Mucosa of rectum (tissue), 2 donors: ENCODE measurements at regions not wholly inside any gene's neighbourhood (a gene's known extent, or its start where the extent isn't known, plus 50 kb on each side); places are given as distances from the start of the nearest gene placed in this dataset.
"Not testable (repeated sequence)": the region's sequence is repeated elsewhere in the genome, so short reads cannot be mapped to it uniquely, and the experiment has no call there.

Experiments used
- H3K27ac ChIP-seq, 2 donors: one replicate each; pipeline ENCODE4 v1.7.0; 2013; ENCODE audit warnings: inconsistent platforms in 2 of 2, low read depth in 2 of 2, low read length in 2 of 2
- H3K27me3 ChIP-seq, 2 donors: one replicate each; pipeline ENCODE4 v1.7.0; 2013; ENCODE audit warnings: low read length in 2 of 2; ENCODE audit not compliant: control insufficient read depth in 2 of 2, insufficient read depth in 2 of 2
- H3K36me3 ChIP-seq, 2 donors: one replicate each; pipeline ENCODE4 v1.7.0; 2013; ENCODE audit warnings: low read length in 2 of 2; ENCODE audit not compliant: control insufficient read depth in 2 of 2, insufficient read depth in 2 of 2
- H3K4me1 ChIP-seq, 2 donors: one replicate each; pipeline ENCODE4 v1.7.0; 2013; ENCODE audit warnings: low read length in 2 of 2, mild to moderate bottlenecking in 1 of 2; ENCODE audit not compliant: control insufficient read depth in 2 of 2, insufficient read depth in 2 of 2
- H3K4me3 ChIP-seq, 2 donors: one replicate each; pipeline ENCODE4 v1.7.0; 2013; ENCODE audit warnings: low read length in 2 of 2
- H3K9ac ChIP-seq, 2 donors: one replicate each; pipeline ENCODE4 v1.7.0; 2013; ENCODE audit warnings: low read length in 2 of 2, low read depth in 1 of 2, mild to moderate bottlenecking in 1 of 2
- H3K9me3 ChIP-seq, 2 donors: one replicate each; pipeline ENCODE4 v1.7.0; 2013; ENCODE audit warnings: low read length in 2 of 2; ENCODE audit not compliant: control insufficient read depth in 2 of 2
- donor health status: healthy.
- donor health status: Normal muscosa, but diverticular disease.

DNA sequence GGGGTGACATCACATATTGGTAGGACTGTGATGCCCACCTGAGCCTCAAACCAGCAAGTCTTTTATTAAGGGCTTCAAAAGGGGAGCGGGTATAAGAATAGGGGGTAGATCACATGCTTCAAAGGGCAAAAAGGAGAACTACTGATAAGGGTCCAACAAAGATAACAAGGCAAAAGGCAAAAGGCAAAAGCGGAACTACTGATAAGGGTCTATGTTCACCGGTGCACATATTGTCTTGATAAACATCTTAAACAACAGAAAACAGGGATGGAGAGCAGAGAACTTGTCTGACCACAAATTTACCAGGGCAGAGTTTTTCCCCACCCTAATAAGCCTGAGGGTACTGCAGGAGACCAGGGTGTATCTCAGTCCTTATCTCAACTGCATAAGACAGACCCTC is 110.7 kb downstream of the RBMX2 start:
- H3K9ac ChIP-seq, H3K27ac ChIP-seq, H3K9me3 ChIP-seq, H3K4me3 ChIP-seq, H3K27me3 ChIP-seq, H3K4me1 ChIP-seq, H3K36me3 ChIP-seq: not testable (repeated sequence)

DNA sequence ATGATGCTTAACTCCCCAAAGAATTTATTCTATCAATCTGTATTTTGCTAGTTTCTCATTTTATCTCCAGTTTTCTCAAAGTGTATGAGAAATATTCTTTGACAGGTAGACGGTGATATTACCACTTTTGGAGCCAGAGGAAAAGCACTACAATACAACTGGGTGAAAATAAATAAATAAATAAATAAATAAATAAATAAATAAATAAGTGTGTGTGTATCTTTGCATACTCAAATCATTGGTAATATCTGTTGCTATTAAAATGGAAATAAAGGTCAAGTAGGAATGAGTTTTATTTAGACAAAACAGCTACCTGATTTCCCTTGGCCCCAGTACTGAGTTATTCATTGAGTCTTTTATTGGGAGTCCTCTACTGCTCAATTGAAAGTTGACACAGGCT is 114.3 kb downstream of the RBMX2 start:
- no peaks in the 10 kb centered on the region for H3K4me1 ChIP-seq
- no peaks in the 10 kb centered on the region for H3K36me3 ChIP-seq
- H3K4me3 ChIP-seq, result no peak overlapping the region
- H3K9ac ChIP-seq, result no peak overlapping the region
- no peak overlapping the region for H3K27ac ChIP-seq
- no peaks in the 10 kb centered on the region for H3K9me3 ChIP-seq
- H3K27me3 ChIP-seq, result peaks cover 2 to 3% of the 10 kb centered on the region in 2 donors

DNA sequence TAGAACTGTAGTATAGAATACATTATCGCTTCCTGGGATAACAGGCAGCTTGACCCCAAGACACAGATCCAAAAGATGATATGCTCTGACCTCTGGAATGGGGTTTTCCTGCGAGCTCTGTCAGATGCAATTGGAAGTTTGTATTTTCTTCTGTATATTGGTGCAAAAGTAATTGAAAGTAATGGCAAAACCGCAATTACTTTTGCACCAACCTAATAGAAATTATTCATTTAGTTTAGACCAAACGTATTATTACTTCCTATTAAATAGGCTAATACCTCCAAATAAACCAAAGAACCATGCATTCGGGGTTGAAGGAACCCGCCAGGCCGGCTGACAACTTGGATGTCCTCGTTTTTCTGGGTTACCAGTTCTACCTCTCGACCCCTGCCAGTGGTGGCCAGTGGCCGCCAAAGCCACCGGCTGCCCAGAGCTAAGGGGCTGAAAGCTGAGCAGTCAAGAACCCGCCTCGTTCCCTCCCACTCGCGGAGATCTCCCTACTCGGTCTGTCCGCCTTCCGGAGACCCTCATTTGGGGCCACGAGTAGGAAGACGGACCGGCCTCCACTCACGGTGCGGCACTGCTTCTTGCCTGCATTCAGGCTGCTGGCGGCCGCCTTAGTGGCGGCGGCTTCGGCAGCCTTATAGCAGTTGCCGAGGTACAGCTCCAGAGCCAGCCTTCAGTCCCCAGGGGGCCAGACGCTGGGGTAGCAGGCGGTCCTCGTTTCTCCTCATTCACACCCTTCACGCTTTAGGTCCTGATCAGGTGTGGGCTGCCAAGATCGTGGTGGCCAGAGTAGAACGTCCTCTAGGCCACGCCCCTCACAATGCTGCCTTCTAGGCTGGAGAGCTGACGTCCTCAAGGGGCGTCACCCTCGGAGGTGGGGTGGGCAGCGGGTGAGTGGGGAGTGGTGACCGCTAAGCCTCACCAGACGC is 121.9 kb downstream of the RBMX2 start:
- peak overlapping the region; percentile 0 to 56 for H3K4me3 ChIP-seq
- no peaks in the 10 kb centered on the region for H3K9me3 ChIP-seq
- no peak overlapping the region for H3K9ac ChIP-seq
- no peak overlapping the region for H3K27ac ChIP-seq
- no peaks in the 10 kb centered on the region for H3K36me3 ChIP-seq
- H3K4me1 ChIP-seq, result no peaks in the 10 kb centered on the region
- H3K27me3 ChIP-seq, result no peaks in the 10 kb centered on the region

DNA sequence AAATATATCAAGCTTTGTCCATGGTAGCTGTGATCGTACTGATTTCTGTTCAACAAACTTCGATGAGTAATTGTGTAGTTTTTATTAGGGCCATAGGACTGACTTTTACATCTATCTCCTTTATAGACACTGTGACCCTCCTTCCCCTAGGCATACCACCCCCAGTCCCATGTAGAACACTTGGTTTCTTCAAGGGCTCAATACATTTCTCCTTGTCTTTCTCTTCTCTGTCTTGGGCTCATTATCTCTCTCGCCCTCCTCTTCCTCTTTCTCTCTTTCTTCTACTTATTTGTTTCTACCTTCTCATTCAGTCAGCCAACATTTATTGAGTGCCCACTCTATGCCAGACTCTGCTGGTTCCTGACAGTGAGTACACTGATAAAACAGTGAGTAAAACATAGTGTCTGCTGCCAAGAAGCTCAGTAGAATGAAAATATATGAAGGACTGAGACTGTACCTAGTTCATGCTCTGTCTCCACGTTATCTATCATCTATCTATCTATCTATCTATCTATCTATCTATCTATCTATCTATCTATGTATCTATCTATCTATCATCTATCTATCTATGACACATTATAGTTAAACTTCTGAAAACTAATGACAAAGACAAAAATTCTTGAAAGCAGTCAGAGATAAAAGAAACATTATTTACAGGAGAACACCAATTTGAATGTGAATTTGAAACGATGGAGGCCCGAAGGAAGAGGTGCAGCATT is 122.8 kb downstream of the RBMX2 start:
- Histone ChIP-seq H3K36me3 (no peaks in the 10 kb centered on the region), H3K4me1 (no peaks in the 10 kb centered on the region), H3K27ac (no peak overlapping the region), H3K4me3 (peak overlapping the region in 1 of 2 donors; percentile 0), H3K9me3 (no peaks in the 10 kb centered on the region), H3K27me3 (no peaks in the 10 kb centered on the region), H3K9ac (no peak overlapping the region)

DNA sequence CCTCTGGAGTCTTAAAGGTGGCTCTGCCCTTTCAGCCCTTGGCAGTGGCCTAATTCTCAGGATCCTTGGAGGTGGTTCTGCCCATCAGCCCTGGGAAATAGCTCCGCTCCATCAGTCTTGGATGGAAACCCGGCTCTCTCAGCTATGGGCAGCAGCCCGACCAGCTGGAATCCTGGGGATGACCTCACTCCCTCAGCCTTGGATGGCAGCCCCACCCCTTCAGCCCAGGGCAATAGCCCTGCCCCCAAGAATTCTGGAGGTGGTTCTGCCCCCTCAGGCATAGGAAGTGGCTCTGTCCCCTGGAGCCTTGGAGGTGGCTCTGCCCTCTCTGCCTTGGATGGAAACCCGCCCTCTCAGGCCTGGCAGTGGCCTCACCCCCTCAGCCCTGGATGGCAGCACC is 127.7 kb downstream of the RBMX2 start:
- no peak overlapping the region for H3K9ac ChIP-seq
- H3K27ac ChIP-seq, result no peak overlapping the region
- no peaks in the 10 kb centered on the region for H3K36me3 ChIP-seq
- no peaks in the 10 kb centered on the region for H3K4me1 ChIP-seq
- no peak overlapping the region for H3K4me3 ChIP-seq
- H3K9me3 ChIP-seq, result no peaks in the 10 kb centered on the region
- H3K27me3 ChIP-seq, result peaks cover 0 to 4% of the 10 kb centered on the region in 2 donors

DNA sequence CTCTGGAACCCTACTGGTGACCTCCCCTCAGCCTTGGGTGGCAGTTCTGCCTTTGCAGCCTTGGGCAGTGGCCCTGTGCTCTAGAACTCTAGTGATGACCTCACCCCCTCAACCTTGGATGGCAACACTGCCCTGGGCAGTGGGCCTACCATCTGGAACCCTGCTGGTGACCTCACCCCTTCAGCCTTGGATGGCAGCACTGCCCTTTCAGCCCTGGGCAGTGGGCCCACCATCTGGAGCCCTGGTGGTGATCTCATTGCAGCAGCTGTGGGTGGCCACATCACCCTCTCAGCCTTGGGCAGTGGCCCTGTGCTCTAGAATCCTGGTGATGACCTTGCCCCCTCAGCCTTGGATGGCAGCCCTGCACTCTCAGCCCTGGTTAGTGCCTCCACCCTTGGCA is 129.3 kb downstream of the RBMX2 start:
- Histone ChIP-seq H3K4me3 (no peak overlapping the region), H3K27me3 (peaks cover 0 to 4% of the 10 kb centered on the region in 2 donors), H3K27ac (no peak overlapping the region), H3K9me3 (no peaks in the 10 kb centered on the region), H3K36me3 (no peaks in the 10 kb centered on the region), H3K9ac (no peak overlapping the region), H3K4me1 (no peaks in the 10 kb centered on the region)

DNA sequence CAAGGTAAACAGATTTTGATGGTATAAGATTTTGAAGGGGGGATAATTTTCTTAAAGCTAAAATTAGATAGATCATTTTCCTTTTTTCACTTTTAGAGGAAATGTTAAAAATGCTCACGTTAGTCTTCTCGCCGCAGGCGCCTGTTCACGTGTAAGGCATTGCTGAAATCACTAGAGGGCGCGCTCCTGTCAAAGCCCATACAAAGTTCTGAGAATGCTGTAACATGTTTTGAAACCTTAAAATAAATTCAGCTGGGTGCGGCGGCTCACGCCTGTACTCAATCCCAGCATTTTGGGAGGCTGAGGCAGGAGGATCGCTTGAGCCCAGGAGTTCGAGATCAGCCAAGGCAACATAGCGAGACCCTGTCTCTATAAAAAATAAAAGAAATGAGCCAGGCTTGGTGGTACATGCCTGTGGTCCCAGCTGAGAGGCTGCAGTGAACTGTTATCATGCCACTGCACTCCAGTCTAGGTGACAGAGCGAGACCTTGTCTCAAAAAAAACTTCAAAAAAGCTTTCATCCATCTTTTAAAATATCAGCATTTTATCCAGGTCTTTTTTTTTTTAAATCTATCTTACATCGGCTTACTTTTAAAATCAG is 138.0 kb downstream of the RBMX2 start:
- Histone ChIP-seq H3K27ac (no peak overlapping the region), H3K36me3 (no peaks in the 10 kb centered on the region), H3K27me3 (no peaks in the 10 kb centered on the region), H3K9me3 (no peaks in the 10 kb centered on the region), H3K4me3 (no peak overlapping the region), H3K9ac (no peak overlapping the region), H3K4me1 (no peaks in the 10 kb centered on the region)

DNA sequence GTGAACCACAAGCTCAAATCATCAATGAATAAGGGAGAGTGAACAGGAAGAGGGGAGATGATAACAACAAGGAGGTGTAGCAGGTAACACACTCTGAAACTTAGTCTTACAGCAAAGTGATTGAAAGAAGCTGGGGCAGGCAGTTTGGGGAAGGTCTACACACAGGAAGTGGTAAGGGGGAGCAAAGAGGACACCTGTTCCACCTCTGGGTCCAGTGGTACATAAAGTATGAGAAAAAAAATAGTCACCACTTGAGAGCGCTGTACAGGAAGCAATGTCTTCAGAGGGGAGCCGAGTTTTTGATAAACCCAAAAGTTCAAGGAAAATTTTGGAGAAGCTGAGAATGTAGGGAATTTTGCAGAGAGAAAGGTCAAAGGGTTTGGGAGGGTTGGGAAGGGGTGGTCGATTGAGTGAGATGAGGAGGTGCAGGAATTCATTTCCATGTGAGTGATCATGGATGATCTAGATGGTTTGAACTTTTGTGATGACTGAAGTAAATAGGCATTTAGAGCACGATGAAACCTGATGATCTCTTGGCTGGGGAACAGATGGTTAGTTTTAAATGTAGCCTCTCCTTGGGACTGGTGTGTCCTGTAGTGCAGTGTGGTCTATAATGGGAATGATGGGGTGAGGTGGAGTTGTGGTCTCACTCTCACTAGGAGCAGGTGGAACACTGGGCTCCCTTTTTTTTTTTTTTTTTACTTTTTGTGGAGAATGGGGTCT is 142.0 kb downstream of the RBMX2 start:
- Histone ChIP-seq H3K4me3 (no peak overlapping the region), H3K36me3 (no peaks in the 10 kb centered on the region), H3K4me1 (no peaks in the 10 kb centered on the region), H3K27me3 (peaks cover 0 to 4% of the 10 kb centered on the region in 2 donors), H3K9me3 (no peaks in the 10 kb centered on the region), H3K9ac (no peak overlapping the region), H3K27ac (no peak overlapping the region)

DNA sequence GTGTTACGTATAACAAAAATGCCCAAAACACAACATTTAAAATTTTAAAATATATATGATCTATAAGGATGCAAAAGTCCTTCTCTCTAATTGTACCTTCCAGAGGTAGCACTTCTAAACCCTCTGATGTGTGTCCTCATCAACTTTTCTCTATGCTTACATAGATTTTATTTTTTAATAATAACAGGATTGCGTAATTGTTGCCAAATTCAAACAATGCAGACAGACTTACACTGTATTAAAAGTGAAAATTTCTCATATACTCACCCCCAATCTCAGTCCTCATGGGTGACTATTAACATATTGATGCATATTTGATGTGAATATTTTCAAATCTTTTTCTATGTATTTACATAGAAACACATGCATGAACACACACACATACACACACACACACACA is 144.0 kb downstream of the RBMX2 start:
- Histone ChIP-seq H3K9me3 (no peaks in the 10 kb centered on the region), H3K9ac (no peak overlapping the region), H3K27me3 (peaks cover 4 to 8% of the 10 kb centered on the region in 2 donors), H3K4me1 (no peaks in the 10 kb centered on the region), H3K27ac (no peak overlapping the region), H3K36me3 (no peaks in the 10 kb centered on the region), H3K4me3 (no peak overlapping the region)
